GM21447 (cell line): ENCODE measurements at regions not wholly inside any gene's neighbourhood (a gene's known extent, or its start where the extent isn't known, plus 50 kb on each side); places are given as distances from the start of the nearest gene placed in this dataset.
"Not testable (repeated sequence)": the region's sequence is repeated elsewhere in the genome, so short reads cannot be mapped to it uniquely, and the experiment has no call there.

Experiments used
- ATAC-seq: cut with Tn5 transposase; IDR thresholded peaks from one replicate; pipeline ENCODE4 v1.9.1; 2021; ENCODE audit not compliant: unreplicated experiment

DNA sequence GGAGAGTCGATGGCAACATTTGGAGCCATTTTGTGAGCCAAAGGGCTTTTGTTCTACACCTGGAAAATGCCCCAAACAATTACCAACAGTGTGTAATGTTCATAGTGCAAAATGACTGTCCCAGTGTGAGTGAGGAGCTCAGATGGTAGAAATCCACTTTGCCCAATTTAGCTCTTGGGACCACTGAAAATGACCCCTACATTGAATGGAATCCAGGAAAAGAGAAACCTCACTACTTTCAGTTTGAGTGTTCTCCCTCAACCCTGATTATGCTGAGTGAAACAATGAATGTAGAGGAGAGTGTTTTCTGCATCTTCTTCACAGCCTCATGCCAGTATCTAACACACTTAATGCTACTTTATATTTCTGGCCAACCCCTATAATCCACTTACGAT, 84.9 kb upstream of the NRN1 start:
- ATAC-seq, result no peak

DNA sequence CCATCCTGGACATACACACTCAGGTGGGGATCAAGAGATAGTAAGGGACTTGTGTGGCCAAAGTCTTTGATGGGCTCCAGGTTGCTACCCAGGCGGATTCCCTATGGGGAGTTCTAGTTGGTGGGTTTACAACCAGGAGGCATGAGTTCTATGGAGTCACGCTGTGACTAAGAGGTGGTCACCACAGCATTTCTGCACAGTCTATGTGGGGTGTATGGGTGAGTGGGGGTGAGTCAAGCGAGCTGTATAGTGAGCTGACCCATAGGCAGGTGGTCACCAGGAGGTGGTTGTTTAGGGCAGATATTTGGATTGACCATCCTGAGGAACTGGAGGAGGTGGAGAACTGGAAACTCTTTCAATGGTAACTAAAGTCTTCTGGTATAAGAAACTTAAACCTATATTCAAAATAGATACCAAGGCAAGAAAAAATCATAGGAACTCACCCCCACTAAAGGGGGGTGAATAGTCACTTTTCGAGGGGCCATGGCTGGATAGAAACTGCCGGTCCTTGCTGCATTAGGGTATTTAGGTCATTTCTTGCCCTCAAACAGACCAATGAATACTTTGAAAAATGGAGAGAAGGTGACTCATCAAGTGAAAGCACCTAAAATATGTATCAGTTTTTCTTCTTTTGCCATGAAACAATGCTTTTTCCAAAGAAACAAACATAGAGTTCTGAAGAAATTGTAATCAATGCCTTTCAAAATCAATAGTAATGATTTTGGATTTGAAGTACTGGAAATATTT, 84.3 kb upstream of the NRN1 start:
- no peak for ATAC-seq

DNA sequence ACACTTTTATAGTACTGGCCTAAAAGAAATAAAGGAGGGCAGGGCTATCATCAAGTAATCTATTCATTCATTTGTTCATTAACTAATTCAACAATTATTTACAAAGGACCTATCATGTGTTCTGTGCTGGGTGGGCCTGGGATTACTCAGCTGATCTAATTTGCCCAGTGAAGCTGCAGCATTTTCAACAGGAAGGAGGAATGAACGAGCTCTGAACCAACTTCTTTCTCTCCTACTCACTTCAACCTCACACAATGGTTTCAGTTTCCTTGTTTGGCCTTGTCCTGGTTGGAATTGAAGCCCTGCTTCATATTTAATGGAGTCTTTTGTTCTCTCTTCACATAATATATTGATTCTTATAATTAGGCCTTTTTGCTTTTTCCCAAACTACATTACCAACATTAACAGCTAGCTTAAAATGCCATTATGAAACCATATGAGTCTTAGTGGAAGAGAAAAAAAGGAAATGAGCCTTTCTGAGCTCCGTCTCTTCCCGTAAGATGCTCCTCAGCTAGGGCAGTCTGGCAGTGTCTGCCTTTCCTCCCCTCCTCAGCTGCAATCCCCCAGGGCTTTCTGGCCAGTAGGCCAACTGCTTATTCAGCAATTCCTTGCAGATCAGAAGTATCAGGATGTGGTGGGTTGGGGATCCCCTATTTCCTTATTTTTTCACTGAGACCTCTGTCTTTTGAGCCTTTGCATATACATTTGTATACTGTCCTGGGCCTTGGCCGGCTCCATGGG, 79.4 kb upstream of the NRN1 start:
- peak; percentile 53 for ATAC-seq

DNA sequence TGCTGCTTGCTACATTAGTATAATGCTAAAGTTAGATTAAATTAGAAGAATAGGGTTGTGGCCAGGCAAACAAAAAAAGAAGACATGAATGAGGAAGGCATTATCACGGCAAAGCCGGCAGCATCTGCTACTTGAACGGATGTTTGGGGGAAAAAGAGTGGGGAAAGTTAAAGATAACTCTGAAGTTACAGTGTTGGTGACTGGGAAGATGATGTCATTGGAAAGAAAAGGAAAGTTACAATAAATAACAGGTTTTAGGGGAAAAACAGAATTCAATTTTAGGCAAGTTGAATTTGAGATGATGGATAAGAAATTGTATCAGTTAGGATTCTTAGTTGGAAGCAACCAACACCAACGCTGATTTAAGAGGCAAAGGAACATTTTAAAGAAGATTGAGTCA, 74.2 kb upstream of the NRN1 start:
- ATAC-seq, result no peak

DNA sequence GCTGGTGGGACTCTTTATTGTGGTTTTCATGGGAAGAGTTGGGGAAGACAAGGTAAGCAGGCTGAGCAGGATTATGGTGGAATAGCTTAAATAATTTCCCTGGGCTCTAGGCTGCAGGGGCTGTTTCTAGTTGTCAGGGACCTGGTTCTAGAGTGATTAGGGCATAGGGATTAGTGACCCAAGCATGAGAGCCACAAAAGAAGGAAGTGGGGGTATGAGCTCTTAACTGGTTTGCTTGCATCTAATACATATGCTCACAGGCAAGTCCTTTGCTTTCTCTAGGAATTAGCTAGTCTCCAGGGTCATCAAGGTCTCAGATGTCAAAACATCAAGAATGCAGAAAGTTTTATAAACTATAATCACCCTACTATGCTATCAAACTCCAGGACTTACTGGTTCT, 67.5 kb upstream of the NRN1 start:
- ATAC-seq, result no peak

DNA sequence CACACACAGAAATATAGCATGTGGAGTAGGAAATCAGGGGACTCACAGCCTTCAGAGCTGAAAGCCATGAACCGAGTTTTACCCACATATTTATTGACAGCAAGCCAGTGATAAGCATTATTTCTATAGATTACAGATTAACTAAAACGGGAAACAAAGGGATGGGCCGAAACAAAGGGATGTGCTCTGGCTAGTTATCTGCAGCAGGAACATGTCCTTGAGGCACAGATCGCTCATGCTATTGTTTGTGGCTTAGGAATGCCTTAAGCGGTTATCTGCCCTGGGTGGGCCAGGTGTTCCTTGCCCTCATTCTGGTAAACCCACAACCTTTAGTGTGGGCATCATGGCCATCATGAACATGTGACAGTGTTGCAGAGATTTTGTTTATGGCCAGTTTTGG, 61.4 kb upstream of the NRN1 start:
- not testable (repeated sequence) for ATAC-seq

DNA sequence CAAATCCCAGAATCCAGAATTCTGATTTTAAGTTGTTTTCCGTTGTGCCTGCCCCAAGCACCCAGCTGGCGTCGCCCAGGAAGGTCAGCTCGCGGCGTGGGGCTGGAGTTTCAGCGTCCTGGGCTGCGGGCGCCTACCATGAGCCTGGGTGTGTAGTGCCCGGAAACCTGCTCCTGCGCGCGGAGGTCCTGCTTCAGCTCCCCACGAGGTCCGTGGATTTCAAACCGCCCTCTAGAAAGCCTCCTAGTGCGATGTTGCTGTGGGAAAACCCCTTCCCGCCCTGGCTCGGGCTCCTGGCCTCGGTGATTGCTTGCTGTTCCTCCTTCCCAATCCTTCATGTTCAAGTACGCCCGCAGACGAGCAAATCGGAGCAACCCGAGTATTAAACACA, 51.3 kb upstream of the NRN1 start:
- ATAC-seq, result no peak

DNA sequence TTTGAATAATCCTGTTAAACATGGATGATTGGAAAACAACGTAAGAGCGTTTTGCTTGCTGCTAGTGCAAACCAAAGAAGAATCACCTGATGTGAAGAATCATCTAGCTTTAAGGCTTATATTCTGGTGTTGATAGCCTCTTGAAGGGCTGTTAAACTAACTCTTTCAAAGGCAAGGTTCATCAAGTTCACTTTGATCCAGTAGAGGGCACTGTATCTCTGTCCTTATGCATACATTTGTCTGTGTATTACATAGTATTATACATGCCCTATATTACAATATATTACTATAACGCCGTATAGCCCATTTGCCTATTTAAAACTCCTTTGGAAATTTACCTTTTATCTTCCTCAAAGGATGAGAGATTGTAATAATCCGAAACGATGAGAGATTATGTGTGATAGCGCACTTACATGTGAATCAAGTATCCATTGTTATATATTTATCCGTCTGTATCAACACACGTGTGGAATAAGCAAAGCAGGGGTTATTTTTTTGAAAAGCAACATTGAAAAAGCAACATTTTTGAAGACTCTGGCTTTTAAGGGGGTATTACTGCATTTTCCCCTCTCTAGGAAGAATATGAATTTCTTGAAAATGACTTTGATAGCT, 50.8 kb upstream of the NRN1 start:
- no peak for ATAC-seq
